NCI-H82 treated with DMSO at 0.1 percent for 48 hours (cell line): ENCODE measurements at regions not wholly inside any gene's neighbourhood (a gene's known extent, or its start where the extent isn't known, plus 50 kb on each side); places are given as distances from the start of the nearest gene placed in this dataset.

ENCODE experiments used
- DNase-seq: peaks from one replicate; lab custom pipeline; 2025; ENCODE audit not compliant: unreplicated experiment; lab: John Stamatoyannopoulos, UW

DNA sequence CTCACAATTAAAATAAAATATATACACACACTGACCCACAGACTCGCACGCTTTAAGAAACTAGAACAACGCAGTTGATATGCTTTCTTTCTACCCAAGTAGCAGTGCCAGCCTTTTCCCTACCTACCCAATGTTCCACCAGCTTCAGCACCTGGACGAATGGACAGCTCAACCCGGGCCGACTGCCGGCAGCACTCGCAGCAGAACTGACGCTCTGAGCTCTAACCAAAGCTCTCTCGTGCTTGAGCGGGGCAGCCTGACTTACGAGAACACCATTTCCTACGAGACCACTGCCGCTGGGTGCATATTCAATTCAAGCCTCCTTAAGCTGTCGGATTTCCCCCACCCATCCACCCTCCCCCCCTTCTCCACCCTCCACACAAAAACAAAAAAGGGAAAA lies 127.4 kb upstream of the DPYD start:
- peak; percentile 61 for DNase-seq

GRCh38 chr1:98047171-98047570 lies 126.3 kb upstream of the DPYD start:
- no peak for DNase-seq

DNA sequence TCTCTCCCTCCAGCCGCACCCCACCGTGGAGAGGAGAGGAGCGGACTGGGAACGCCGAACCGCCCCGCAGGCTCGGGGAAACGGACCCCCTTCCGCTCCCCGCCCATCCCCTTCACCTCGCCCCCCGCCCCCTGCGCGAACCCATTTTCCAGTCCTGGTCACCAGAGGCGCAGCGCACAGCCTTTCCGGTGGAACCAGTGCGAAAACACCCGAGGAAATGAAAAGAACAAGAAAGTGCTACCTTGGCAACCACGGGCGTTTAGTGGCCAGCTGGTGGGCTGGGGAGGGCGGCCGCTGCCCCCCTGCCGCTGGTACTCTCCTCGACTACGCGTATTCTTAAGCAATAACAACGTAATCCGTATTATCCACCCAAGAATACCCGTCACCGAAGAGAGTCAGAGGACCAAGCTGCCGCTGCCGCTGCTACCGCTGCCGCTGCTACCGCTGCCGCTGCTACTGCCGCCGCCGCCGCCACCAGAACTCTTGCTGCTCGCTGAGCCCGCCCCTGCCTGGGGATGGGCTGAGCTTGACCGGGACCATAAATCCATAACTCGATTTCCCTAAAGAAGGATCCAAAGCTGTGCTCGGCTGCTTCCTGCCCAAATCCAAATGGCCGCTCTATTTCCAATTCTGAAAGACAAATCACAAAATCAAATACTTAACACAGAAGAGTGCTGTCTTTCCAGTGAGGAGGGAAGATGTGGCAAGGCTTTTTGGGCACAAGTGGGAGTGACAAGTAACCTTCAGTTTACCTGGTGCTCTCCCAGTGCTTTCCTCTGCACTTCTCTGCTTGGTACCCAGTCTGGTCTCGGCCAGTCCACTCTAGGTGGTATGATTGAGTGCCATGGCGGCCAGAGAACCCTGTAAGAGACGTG lies 125.2 kb upstream of the DPYD start:
- peak; percentile 38 for DNase-seq

DNA sequence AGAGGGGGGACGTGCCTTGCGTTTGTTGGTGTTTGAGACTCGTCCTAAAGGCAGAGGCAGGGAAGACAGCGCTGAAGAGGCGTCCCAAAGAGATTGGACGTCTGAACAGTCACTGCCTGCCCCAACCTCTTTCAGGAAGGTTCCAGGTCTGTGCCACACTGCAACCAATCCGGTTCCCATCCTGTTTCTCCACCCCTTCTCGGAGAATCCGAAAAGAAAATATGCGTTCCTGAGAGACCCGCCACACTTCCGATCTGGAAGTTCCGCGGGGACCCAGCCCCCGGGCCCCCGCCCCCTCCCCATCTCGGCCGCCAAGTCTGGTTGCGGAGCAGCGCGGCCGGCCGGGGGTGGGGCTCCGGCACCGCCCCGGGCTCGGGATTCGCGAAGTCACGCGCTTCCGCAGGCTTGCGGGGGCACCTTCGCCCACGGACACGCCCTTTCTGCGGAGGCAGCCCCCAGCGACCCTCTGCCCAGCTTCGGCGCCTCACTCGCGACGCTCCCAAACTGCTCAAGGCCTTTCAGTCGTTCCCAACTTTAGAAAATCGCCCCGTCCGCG lies 124.5 kb upstream of the DPYD start:
- DNase-seq, result no peak

DNA sequence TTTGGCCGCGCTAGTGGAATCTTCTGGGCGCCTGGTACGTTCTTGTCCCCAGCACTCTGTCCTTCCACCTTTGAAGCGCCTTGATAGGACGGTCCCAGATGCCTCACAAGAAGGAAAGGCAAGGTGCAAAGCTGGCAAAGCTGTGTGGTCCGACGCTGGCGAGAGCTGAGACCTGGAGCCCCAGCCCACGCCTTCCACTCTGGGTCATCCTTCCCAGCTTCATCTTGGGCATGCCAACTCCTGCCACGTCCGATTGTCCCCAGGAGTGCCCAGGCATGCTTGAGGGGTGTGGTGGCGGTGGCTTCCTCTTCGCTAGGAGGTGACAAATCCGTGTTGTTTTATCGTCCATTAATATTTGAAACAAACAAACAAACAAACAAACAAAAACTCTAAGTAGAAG lies 123.9 kb upstream of the DPYD start:
- no peak for DNase-seq

GRCh38 chr1:98044071-98044697 lies 123.3 kb upstream of the DPYD start:
- DNase-seq, result no peak

GRCh38 chr1:98035602-98036002 lies 114.8 kb upstream of the DPYD start:
- no peak for DNase-seq

GRCh38 chr1:98034505-98034904 lies 113.7 kb upstream of the DPYD start:
- DNase-seq, result no peak

DNA sequence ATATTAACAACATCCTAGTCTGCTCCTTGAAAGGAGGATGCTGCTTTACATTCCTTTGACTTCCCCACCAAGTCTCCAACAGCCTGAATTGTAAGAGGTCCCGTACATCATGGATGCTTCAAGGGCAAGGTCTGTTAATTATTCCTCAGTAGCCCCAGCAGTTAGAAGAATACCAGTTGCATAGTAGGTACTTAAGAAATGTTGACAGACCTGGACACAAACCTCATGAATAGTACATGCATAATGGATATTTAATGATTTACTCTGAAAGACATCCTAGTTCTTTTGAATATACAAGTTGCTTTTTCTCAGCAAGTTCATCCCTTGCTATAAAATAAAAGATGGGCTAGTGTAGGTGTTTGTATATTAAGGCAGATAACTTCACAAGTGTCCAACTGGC lies 112.1 kb upstream of the DPYD start:
- no peak for DNase-seq

DNA sequence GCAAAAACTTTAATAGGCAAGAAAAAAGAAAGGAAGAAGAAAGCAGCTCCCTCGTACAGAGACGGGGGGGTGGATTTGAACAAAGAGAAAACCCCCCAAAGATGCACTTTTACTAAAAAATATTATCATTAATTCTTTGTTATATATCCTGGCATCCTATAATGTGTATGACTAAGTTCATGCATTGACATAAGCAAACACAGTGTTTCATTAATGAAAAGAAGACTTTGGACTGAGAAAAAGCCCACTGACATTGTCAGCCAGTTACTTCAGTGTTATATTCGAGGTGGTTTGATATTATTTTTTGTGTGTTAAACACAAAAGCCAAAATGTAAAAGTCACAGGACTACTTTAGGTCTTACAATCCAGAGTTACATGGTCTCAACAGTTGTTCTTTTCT lies 110.1 kb upstream of the DPYD start:
- DNase-seq, result no peak

DNA sequence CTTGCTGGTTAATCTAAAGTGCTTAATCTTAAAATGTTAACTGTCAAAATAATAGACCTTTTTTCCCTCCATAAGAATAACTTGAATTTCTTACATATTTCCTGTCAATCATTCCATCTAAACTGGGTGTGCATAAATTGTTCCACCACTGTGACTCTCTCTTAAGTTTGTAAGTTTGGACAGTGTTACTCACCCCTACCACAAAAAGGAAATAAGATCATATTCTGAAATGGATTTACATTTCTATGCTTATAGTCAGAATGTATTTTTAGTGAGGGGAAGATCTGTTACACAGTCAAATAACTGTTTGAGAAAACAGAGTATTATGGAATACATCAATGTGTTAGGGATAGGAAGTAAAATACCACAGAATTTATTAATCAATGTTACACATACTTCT lies 109.6 kb upstream of the DPYD start:
- no peak for DNase-seq

DNA sequence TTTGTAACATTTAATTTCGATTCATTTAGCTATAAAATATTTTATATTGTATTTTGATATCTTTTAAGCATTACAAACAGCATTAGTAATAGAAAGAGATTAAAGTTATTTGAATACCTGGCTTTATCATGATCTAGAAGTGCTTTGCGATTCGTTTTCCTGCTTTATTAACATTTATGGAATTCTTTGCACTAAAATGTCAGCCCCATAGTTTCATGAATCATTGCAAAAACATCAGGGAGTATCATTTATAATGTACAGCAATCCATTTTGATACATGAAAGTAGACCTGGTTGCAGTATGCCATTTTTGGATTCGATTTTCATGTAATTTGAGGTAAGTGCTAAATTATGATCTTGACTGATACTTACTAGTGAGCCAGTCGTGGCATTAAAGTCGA lies 108.0 kb upstream of the DPYD start:
- no peak for DNase-seq

- no peak for DNase-seq
Observed at GRCh38 chr1:98027103-98027705, 106.4 kb upstream of the DPYD start.

- no peak for DNase-seq
Observed at GRCh38 chr1:98025858-98026257, 105.0 kb upstream of the DPYD start.

GRCh38 chr1:98021126-98021525 lies 100.3 kb upstream of the DPYD start:
- DNase-seq, result no peak

- DNase-seq, result no peak
Observed at GRCh38 chr1:98019747-98020146, 98.9 kb upstream of the DPYD start.

DNA sequence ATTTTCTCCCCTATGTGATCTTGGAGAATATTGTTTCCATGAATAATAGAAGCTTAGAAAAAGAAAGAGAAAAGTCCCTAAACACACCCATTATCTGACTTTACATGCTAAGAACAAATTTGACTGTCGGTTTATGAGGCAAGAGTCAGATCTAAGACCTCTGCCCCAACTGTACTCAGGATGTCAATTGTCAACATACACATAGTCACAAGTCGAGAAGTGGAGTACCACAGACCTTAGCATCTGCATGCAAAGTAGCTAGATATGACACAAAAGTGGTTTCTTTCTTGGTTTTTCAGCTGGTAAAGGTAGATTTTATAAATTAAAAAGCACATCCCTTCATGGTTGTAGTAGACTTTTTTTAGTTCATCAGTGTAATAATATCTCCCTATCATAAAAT lies 97.2 kb upstream of the DPYD start:
- no peak for DNase-seq

GRCh38 chr1:98017184-98017583 lies 96.3 kb upstream of the DPYD start:
- DNase-seq, result no peak

DNA sequence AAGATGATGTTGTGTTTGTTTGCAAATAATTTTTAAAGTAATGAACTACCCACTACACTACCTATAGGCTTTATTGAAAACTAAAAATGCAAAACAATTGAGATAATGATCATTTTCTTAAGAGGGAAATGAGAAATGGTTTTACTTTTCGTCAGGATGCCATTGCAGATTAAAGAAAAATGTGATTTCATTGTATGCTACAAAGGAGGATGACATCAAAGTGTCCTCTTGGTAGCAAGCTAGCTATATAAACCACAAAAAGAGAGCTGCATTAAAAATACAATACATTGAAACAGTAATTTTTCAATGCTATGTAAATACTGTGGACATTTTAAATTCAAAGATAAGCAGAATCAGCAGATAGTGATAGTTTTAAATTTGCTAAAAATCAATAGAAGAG lies 87.5 kb upstream of the DPYD start:
- DNase-seq, result no peak

DNA sequence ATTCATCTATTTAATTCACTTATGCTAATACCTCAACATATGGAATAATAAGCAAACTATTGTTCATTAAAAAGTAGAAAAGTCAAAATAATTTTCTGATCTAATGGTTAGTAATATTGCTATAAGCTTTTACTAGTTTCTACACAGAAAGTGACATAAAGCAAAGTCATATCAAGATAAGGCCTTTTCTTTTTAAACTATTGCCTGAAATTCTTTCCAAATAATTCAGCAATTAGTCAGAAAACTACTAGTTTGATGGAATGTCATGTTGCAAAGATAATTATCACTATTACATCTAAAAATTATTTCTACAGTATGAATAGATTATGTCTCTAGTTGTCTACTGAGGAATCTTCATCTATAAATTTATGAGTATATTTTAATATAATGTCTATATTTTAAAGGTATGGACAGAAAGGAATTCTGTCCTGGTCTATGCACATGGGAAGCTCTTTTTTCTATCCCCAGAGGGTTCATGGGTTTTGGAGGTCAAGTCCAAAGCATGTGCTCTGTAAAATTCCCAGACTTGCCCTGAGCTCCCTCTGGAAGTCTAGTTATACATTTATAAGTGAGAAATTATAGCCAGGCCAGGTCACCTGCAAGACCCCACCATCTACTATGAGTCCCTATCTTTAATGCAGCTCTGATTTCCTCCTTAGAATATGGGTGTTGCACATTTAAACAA lies 84.6 kb upstream of the DPYD start:
- DNase-seq, result no peak

DNA sequence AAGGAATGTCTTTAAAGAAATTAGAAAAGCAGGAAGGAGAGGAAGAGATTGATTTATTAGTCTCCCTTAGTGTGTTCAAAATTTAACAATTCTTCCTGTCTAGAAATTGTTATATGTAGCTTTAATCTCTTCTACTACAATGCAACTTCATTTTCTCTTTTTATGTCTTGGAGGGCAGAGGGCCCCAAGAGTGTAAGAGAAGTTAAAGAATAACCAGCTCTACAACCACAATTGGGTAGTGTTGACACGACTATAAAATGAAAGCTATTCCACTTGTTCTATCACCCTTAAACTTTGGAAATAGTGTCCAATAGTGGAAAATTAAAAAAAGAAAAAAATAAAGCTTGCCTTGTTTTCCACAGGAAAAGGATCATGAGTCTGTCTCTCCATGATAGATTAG lies 82.6 kb upstream of the DPYD start:
- DNase-seq, result no peak
